ENCODE measurements at regions not wholly inside any gene's neighbourhood (a gene's known extent, or its start where the extent isn't known, plus 50 kb on each side); places are given as distances from the start of the nearest gene placed in this dataset.
A peak's percentile ranks its signal among the peaks of the same experiment; 100 is the strongest.
"Not testable (repeated sequence)": the region's sequence is repeated elsewhere in the genome, so short reads cannot be mapped to it uniquely, and the experiment has no call there.

DNA sequence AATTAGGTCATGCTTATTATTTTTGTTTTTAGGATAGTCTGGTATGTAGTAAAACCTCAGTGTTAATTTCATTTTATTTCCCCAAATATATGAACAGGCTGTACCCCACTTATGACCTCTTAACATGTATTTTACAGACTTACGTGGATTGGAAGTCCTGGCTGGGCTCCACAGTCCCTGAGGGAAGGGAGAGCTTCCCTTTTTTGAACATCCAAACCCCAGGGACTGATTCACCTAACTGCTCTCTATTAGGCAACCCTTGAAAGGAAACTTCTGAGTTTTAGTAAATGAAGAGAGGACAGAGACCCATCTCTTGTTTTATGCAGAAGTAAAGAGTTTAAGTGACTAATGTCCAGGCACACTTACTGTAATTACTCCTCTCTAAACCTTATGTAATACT, 233.1 kb upstream of the SPRY1 start:
- DNase-seq: peak; percentile 48 to 49

DNA sequence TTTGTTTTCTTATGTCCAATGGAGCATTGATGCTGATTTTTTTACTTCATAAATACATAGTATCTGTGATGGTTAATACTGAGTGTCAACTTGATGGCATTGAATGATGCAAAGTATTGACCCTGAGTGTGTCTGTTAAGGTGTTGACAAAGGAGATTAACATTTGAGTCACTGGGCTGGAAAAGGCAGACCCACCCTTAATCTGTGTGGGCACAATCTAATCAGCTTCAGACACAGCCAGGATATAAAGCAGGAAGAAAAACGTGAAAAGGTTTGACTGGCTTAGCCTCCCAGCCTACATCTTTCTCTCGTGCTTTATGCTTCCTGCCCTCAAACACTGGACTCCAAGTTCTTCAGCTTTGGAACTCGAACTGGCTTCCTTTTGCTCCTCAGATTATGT, 230.6 kb upstream of the SPRY1 start:
- no peak for DNase-seq

DNA sequence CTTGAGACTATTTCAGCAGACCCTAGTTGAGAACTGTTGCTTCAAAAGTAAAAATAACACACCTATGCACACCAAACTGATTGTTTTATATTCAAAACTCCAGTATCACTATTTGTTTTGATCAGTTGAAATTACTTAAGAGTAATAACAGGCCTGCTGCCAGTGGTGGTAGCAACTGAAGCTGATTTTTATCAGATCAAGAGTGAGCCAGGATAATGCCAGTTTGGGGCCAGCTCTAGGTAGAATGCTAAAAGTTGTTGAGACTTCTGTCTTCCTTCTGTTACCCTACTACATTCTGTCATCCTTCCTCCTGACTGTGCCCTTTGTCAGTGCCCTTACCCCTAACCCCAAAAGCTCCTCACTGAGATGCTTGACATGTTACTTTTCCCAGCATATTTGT, 228.7 kb upstream of the SPRY1 start:
- DNase-seq: no peak

DNA sequence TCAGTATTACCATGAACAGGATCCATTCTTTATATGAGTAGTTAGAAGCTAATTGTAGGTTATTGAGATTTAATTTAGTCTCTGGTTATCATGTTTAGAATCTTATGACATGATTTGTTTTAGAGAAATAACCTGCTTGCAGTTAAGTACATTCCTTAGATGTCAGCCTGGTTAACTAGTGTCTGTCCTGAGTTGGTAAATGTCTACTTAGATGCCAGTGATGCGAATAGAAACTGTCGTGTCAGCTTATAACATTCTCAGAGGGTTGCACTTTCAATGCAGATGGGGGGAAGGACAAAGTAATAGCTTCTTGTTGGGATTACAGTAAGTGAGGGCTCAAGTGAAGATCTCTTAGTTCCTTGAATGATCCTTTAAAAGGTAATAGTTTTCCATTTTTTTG, 227.8 kb upstream of the SPRY1 start:
- no peak for DNase-seq

DNA sequence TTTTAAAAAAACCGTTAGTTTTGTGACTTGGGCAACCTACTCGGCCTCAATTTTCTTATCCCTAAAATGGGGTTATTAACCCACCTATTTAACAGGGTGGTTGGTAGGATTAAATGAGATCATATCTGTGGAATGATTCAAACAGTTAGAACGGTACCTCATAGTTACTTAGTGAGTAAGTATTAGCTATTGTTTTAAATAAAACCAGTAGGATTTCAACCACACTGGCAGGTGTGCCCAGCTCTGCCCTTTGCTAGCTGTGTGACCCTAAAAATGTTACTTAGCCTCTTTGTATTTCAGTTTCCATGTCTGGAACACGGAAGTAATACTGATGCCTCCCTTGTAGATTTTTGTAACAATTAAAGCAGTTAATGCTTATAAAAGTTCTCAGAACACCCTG, 225.8 kb upstream of the SPRY1 start:
- no peak for DNase-seq

DNA sequence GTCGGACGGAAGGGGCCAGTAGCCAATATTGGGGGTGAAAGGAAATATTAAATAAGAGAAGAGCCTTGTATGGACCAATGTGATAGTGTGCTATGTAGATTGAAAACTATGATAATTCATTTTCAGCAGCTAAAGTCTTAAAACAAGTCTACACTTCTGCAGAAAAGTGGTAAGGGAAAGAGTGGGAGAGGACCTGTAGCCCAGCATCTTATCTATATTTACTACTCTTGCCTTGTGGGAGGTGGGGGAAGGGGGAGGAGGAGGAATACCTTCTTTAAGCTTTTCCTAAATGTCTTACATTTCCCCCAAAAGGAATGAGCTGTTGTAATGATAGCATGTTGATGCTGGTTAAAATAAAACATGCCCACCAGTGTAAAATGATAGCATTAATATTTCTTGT, 220.0 kb upstream of the SPRY1 start:
- DNase-seq: no peak

DNA sequence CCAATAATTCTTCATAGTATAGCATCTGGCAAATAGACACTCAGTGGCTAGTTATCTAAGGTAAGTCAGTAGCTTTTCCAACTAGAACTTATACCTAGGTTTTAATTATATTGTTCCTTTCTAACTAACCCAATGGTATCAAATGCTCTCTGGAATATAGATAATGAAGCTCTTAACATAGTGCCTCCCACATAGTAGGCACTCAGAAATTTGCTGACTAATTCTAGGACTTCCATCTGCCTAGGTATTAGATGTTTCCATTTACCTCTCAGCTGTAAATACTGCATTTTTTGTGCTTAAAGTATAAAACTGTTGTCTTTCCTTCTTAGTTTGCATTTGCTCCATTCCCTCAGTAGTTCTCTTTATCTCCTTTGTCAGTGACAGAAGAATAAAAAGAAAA, 214.3 kb upstream of the SPRY1 start:
- no peak for DNase-seq

DNA sequence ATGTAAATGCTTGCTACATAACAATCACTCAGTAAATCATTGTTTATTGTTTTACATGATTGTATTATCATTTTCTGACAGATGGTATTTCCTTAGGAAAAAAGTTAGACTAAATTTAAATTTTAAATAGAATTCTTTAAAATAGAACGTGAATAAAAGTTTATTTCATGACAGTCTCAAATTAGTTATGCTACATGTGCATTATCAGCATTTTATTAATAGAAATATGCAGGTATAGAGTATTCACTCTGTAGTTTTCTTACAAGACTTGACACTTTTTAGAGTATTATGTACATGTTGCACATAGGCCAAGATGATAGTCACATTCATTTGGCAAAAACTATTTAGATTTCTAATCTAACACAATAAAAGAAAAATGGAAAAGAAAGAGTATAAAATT, 213.3 kb upstream of the SPRY1 start:
- DNase-seq: no peak

DNA sequence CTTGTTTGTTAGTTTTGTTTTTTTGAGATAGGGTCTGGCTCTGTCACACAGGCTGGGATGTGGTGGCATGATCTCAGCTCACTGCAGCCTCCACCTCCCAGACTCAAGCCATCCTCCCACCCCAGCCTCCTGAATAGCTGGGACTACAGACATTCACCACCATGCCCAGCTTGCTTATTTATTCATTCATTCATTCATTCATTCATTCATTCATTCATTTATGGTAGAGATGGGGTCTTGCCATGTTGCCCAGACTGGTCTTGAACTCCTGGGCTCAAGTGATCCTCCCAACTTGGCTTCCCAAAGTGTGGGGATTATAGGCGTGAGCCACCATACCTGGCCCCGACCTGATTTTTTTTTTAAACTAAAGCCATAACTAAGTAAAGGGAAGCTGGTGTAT, 212.8 kb upstream of the SPRY1 start:
- DNase-seq: not testable (repeated sequence)

DNA sequence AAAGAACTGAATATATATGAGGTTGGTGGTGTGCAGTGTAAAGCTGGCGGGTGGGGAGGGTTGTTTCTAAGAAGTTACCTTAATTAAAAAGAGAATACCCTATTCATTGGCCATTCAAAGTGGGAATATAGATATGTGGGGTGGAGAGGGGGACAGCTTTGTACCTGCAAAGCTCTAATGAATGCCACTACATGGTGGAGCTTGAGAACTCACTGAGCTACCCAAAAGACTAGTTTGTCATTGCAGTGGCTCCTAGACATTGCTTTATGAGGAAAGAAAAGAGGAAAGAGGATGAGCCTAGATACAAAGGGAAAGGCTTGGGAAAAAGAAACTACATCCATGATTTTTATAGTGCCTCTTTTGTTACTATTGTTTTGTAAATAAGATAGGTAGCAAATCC, 209.9 kb upstream of the SPRY1 start:
- DNase-seq: no peak

DNA sequence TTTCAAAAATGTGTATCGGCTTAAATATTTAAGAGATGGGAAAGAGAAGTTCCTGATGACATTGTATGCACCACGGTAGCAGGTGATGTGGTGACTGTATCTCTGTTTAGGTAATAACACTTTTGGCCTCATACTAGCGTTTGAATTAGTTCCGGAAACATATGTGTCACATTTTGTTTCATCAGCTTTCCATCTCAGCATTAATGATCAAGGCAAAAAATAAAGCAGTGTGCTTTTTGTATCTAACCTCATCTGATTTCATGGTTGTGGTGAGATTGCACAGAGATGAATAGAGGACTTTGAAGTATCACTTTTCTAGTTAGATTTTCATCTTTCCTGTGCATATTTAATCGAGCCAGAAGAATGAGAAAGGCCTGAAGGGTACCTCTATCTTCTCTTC, 206.4 kb upstream of the SPRY1 start:
- no peak for DNase-seq

DNA sequence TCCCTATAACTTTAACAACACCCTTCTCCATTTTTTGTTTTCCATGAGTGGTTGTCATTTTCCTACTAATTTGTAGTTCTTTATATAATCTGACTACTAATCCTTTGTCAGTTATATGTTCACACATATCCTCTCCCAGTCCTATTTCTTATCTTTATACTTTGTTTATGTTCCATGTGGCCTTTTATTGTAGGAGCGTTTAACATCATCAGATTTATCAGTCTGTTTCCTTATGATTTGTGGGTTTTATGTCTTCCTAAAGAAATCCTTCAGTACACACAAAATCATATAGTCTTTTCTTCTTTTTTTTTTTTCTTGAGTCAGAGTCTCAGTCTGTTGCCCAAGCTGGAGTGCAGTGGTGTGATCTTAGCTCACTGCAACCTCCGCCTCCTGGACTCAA, 204.9 kb upstream of the SPRY1 start:
- no peak for DNase-seq

DNA sequence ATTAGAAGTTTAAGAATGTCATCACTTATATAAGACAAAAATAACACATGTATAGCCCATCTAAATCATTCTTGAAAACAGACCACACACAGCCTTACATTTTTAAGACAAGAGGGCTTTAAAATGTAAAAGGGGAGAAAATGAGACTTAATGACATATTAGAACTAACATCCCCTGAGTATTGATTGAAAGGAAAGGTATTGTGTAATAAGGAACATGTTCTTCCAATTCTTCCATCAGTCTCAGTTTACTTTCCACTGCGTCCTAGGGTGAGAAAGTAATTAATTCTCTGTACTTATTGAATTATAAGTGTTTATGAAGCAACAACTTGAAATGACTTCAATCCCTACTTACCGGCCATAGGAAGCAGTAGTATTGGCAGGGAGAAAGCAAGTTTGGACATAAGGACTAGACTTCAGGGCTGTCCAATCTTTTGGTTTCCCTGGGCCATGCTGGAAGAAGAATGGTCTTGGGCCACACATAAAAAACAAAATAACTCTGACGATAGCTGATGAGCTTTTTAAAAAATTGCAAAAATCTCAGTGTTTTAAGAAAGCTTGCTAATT, 202.7 kb upstream of the SPRY1 start:
- no peak for DNase-seq

DNA sequence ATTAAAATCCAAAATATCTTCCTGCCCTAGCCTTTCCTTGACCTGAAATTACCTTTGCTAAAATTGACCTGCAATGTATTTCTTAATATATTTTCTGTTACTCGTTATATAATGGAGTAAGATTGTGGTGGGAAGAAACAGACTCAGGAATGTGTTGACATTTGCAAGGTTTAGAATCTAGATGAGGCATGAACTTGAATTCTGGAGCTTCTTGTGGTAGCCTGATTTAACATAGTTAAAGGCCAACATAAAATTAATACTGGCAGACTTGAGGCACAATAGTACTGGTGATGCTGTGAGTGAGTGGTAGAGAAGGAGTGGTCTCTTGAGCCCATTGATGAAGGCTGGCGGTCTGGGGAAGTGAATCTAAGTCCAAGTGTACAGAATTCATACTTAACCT, 197.9 kb upstream of the SPRY1 start:
- no peak for DNase-seq

DNA sequence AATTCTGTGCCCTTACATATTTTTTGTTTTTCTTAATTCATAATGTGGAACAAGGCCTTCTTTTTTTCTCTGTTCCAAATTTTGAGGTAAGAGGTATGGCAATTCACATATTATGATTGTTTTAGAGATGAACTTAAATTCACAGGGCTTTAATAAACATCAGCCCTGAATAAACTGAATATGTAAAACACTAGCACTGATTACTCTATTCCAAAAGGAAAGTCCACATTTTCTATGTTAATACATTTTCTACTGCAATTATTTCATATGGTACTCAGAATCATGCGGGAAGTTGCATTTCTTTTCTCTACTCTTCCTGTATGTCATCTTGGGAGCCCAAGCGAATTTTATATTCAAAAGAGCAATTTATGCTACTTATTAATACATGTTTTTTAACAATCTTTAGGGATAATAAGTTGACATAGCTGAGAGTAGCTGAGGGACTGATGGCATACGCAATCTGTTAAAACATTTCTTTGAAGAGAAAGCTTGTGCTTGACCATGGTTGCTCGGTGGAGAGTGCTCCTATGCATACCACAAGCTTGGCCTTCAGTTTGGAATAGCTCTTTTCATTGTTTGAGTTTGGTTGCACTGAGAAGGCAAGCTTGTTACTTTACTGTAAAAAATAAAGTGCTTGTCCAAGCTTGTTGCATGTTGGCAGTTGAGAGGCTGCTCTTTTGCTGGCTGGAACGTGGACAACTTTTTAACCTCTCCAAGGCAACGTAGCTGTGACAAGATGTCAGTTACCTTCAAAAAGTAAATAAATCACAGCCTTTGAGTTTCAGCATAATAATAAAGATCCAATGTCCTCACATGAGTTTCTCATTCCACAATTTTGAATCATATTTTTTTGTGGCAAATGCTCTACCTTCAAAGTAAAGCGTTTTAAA, 196.3 kb upstream of the SPRY1 start:
- DNase-seq: no peak

DNA sequence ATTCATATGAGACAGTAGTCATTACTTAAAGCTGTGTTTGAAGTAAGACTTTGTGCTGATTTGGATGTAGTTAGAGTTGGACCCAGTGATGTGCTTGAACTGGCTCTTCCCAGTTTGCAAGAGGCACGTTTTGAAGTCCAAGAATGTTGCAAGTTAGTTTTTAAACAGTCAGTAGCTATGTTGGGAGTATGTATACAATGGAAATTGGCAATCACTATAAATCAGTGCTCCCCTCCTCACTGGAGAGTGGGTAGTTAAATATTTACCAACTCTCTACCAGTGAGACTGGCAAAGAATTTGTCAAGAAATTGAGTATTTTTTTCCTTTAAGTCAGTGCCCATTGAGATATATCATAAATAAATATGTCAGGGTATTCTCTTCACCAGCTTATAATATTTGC, 191.9 kb upstream of the SPRY1 start:
- no peak for DNase-seq

DNA sequence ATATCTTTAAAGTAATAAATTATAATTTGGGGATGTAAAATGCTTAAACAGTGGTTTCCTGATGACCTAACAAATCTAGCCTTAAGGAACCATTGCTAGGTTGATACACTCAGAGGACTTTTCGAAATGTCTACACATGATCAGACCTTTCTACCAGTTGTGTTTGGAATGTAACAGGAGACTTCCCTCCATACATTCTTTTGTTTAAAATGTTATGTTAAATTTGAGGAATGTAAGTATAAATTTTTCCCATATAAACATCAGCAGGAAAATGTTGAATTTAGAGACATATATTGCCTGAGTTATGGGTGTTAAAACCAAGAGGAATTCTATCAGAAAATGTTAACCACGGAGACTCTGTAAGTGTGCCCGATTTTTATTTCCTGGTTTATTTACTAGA, 190.6 kb upstream of the SPRY1 start:
- no peak for DNase-seq

DNA sequence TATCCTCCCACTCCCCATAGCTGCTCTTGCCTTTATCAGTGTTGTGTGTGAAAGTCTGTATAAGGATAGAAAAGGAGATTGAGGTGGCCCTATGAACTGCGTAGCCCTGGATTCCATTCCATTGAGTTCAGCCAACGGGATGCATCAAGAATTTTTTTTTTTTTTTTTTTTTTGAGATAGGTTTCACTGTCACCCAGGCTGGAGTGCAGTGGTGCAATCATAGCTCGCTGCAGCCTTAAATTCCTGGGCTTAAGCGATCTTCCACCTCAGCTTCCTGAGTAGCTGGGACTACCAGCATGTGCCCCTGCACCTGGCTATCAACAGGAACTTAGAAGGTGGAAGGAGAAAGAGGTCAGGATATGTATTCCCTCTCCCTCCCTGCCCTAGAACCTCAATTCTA, 187.2 kb upstream of the SPRY1 start:
- DNase-seq: no peak

DNA sequence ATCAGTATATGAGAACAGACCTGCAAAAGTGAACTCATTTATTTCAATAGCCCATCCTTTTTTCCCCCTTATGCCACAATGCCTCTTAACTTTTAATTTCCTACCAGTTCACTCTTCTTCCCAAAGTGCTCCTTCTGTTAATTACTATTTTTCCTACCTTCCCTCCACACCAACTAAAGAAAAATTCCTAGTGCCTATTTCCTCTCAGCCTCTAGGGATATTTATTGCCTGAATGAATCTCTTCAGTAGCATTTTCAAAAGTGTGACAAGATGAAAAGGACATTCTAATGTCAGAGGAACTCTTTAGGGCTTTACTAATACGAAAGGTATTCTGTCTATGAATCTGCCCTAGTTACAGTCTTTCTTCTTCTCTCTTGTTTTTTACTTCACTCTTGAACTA, 181.1 kb upstream of the SPRY1 start:
- no peak for DNase-seq

DNA sequence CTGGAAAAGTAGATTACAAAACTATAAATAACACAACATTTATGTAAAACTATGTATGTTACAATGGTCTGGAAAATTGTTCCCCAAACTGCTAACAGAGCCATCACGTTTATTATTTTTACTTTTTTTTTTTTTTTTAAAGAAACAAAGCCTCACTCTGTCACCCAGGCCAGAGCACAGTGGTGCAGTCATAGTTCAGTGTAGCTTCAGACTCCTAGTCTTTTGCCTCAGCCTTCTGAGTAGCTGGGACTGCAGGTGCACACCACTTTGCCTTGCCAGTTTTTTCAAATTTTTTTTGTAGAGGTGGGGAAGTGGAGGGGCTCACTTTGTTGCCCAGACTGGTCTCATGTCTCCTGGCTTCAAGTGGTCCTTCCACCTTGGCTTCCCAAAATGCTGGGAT, 180.1 kb upstream of the SPRY1 start:
- DNase-seq: no peak

DNA sequence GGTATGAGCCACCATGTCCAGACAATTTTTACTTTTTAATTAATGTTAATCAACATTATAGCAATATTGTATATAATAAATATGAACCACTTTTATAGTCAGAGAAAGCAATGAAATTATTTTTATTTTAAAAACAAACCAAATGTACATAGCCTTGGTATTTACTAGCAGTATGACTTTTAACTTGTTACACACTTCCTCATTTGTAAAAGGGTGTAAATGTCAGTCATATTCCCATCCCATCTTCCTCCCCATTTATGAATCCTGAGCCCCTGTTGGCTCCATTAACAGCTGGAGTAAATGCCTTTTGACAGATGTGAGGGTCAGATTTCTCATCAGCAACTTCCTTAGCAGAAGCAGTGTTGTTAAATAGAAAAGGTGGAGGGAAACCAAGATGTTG, 179.6 kb upstream of the SPRY1 start:
- DNase-seq: peak in 1 of 2 experiments; percentile 4

DNA sequence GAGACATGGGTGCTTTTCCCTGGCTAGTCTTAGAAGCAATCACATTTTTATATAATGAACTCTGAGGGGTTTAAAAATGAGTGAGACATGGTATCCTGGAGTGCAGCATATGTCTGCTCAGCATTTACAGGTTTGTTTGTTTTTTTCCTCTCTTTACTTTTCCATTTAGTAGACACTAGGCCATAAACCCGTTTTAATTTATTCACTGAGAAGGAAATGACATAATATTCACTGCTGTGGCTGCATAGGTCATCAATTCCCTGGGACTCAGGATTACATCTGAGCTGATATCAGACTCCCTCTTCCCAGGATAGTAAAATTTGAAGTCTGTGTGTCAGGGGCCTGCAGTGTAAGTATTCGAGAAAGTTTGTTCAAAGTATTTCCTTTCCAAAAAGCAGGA, 178.9 kb upstream of the SPRY1 start:
- no peak for DNase-seq

DNA sequence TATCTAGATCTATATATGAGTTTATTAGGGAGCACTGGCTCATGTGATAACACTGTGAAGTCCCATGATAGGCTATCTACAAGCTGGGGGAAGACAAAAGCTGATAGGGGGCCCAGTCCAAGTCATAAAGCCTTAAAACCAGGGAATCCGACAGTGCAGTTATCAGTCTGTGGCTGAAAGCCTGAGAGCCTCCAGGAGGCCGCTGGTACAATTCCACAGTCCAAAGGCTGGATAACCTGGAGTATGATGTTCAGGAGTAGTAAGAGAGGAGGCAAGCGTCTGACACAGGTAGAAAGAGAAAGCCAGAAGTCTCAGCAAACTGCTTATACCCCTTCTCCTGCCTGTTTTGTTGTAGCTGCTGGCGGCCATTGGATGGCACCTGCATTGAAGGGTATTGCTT, 177.6 kb upstream of the SPRY1 start:
- no peak for DNase-seq

DNA sequence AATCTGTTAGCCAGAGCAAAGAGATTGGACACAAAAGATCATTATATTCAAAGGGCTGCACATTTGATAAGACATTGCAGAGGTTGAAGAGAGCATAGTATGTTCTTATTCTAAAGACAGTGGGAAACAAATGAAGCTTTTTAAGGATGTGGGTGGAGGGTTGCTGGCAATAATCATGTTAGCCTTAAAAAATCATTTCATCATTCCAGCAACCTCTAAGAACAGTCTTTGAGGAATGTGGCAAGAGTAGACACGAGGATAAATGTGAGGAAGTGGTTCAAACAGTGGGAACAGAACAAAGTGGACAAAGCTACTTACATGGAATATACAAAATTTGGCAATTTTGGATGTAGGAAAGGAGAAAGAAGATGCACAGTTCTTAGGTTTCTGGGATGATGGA, 167.3 kb upstream of the SPRY1 start:
- no peak for DNase-seq

DNA sequence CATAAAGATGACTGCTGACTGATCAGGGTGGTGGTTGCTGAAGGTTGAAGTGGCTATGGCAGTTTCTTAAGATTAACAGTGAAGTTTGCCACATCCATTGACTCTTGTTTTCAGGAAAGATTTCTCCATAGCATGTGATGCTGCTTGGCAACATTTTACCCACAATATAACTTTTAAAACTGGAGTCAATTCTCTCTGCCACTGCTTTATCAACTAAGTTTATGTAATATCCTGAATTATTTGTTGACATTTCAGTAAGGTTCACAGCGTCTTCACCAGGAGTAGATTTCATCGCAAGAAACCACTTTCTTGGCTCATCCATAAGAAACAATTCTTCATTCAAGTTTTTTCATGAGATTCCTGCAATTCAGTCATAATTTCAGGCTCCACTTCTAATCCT, 166.5 kb upstream of the SPRY1 start:
- DNase-seq: no peak

Measured in Kasumi-1 (cell line).